NCI-H1417 treated with DMSO at 0.1 percent for 48 hours (cell line): ENCODE measurements at regions not wholly inside any gene's neighbourhood (a gene's known extent, or its start where the extent isn't known, plus 50 kb on each side); places are given as distances from the start of the nearest gene placed in this dataset.
A peak's percentile ranks its signal among the peaks of the same experiment; 100 is the strongest.
"Not testable (repeated sequence)": the region's sequence is repeated elsewhere in the genome, so short reads cannot be mapped to it uniquely, and the experiment has no call there.

Source experiments
- DNase-seq: peaks from one replicate; lab custom pipeline; 2025; lab: John Stamatoyannopoulos, UW

DNA sequence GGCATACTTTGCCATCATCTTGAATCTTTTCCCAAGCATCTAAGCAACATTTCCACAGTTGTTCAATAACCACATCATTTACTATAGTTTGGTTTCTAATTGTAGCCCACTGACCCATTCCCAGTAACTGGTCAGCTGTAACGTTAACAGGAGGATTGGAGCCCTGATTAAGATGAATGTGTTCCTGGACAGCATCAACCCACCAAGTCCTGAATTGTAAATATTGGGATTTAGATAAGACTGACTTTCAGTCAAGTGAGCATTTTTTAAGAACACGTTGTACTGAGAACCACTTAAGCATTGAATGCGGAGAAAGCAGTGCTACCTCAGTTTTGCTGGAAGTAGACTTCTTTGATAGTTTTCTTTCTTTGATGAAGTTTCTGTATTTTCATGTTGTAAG, 53.3 kb upstream of the ARL4D start:
- DNase-seq = not testable (repeated sequence)

DNA sequence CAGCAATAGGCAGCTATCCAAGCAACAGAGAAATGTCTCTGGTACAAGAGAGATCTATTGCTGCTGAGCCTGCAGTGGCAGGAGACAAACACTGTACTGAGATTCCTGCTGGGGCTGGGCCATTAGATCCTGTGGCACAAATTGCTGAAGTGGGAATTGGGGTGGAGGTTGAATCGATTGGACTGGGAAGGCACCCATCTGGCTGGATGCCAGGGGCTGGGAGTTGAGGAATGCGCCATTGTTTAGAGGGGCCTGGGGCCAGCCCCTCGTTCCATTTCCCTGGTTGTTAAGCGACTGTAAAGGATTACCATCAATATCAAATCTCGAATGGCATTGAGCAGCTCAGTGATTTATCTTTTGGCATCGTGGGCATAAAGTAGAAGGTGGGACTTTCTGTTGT, 54.1 kb upstream of the ARL4D start:
- no peak for DNase-seq

DNA sequence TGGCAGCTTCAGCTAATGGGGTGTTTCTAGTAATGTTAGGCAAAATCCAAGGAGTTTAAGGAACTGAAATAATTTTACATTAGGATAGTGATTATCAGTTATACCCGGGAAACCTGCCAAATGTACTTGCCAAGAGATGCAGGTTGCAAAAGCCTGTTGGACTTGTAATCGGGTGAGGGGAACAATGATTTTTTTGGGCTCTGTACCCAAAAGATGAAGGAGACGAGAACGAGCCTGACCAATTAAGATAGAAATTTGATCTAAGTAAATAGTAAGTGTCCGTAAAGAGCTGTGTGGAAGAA, 56.3 kb upstream of the ARL4D start:
- DNase-seq = no peak

DNA sequence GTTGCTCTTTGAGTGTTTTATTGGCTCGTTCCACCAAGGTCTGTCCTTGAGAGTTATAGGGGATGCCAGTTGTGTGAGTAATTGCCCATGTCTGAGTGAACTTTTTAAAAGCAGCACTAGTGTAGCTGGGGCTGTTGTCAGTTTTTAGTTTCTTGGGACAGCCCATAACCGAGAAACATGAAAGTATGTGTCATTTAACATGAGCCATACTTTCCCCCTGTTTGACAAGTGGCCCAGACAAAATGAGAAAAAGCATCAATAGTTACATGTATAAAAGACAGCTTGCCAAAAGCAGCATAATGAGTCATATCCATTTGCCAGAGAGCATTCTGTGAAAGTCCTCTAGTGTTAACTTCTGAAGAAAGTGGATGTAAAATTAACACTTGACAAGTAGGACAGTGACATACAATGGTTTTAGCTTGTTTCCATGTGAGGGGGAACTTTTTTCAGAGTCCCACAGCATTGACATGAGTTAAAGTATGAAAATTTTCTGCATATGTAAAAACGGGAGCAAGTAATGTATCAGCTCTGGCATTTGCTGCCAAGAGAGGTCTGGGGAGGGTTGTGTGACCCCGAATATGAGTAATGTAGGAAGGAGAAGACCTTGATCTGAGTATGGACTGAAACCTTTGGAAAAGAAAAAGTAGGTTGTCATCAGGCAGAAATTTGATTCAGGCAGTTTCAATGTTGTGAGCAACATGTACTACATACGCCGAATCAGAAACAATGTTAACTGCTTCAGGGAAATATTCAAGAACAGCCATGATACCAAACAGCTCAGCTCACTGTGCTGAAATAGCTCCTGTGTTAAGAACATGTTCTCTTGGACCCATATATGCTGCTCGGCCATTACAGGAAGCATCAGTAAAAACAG, 56.8 kb upstream of the ARL4D start:
- no peak for DNase-seq

DNA sequence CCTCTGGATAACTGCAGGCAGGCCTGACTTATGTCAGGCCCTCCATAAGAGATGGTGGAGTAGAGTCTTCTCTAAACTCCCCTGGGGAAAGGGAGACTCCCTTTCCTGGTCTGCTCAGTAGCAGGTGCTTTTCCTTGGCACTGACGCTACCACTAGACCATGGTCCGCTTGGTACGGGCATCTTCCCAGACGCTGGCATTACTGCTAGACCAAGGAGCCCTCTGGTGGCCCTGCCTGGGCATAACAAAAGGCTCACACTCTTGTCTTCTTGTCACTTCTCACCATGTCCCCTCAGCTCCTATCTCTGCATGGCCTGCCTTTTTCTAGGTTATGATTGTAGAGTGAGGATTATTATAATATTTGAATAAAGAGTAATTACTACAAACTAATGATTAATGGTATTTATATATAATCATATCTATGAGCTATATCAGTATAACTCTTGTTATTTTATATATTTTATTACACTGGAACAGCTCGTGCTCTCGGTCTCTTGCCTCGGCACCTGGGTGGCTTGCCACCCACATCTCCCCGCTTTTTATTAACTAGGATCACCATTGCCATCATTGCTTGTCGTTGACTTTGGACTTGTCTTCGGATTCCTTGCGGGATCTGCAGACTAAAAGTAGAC, 59.8 kb upstream of the ARL4D start:
- peak; percentile 39 for DNase-seq

DNA sequence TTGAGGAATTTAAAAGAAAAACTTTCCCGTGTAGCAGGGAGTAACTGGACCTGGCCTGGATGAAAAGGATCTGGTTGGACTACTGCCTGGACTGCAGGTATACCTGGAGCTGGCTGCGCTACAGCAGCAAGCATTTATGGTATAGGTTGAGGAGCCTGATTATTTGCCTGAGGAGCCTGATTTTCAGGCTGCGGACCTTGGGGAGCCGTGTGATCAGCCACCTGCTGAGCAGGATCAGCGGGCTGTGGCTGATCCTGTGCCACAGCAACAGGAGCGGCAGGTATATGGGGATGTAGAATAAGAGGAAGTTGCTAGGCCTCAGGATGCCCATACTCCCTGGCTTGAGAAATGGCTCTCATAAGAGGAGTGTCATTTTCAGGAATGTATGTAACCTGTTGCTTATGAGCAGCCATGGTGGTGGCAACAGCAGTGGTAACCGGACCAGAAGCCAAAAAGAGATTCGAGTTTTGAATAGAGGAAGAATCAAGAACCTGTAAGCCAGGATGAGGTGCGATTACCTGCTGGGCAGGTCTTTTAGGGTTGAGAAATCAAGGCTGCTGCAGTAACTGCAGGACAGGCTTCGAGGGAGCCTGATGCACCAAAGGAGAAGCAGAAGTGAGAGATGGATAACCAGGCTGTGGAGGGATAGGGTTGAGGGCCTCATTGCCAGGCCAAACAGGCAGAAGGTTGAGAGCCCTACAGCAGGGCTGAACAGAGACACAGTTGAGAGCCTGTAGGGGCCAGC, 60.9 kb upstream of the ARL4D start:
- DNase-seq = no peak

DNA sequence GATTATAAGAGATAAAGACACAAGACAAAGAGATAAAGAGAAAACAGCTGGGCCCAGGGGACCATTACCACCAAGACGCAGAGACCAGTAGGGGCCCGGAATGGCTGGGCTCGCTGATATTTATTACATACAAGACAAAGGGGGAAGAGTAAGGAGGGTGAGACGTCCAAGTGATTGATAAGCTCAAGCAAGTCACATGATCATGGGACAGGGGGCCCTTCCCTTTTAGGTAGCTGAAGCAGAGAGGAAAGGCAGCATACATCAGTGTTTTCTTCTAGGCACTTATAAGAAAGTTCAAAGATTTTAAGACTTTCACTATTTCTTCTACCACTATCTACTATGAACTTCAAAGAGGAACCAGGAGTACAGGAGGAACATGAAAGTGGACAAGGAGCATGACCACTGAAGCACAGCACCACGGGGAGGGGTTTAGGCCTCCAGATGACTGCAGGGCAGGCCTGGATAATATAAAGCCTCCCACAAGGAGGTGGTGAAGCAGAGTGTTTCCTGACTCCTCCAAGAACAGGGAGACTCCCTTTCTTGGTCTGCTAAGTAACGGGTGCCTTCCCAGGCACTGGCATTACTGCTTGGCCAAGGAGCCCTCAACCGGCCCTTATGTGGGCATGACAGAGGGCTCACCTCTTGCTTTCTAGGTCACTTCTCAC, 63.9 kb upstream of the ARL4D start:
- DNase-seq = no peak

DNA sequence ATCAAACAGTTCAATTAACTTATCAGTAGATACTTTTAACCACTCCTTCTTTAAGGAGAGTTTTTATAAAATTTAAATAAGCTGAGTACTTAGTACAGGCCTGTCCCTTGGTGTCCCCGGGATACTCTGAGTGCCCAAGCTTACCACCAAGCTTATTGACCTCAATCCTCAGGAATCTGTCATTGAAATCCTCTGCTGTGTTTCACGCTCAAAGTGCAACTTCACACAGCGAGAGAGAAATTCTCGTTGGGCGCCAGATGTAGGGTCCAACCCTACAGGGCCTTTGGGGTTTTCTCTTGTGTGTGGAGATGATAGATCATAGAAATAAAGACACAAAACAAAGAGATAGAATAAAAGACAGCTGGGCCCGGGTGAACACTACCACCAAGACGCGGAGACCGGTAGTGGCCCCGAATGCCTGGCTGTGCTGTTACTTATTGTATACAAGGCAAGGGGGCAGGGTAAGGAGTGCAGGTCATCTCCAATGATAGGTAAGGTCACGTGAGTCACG, 65.3 kb upstream of the ARL4D start:
- DNase-seq = no peak

DNA sequence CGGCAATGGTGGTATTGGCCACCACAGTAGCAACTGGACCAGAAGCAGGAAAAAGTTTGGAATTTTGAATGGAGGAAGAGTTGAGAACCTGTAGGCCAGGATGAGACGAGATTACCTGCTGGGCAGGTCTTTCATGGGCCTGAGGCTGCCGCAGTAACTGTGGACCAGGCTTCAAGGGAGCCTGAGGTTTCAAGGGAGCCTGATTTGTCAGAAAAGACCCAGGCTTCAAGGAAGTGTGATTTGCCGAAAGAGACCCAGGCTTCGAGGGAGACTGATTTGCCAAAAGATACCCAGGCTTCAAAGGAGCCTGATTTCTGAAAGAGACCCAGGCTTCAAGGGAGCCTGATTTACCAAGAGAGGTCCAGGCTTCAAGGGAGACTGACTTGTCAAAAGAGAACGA, 66.6 kb upstream of the ARL4D start:
- DNase-seq = no peak

DNA sequence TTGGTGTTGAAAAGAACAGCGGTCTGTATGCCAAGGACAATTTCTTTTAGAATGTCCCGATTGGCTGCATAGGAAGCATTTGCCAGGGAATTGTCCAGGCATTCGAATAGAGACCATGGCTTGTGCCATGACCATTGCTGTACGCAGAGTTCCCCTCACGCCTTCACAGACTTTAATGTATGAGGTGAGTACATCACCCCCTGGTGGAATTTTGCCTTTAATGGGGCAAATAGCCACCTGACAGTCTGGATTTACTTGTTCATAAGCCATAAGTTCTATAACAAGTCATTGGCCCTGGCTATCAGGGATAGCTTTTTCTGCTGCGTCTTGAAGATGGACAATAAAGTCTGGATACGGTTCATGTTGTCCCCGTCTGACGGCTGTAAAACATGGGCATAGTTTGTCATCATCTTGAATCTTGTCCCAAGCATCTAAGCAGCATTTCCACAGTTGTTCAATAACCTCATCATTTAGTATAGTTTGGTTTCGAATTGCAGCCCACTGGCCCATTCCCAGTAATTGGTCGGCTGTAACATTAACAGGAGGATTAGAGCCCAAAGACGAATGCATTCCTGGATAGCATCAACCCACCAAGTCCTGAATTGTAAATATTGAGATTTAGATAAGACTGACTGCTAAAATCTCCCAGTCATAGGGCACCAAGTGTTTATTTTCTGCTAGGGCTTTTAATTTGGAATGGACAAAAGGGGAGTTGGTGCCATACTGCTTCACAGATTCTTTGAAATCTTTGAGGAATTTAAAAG, 67.7 kb upstream of the ARL4D start:
- no peak for DNase-seq

DNA sequence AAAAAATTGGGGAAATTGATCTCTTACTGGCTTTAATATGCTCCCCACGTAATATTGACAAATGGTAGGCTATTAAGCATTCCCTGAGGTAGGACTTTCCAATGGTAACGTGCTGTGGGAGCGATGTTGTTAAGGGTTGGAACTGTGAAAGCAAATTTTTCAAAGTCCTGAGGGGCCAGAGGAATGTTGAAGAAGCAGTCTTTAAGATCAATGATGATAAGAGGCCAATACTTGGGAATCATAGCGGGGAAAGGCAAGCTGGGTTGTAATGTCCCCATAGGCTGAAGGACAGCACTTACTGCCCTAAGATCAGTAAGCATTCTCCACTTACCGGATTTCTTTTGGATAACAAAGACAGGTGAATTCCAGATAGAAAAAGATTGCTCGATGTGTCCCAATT, 69.6 kb upstream of the ARL4D start:
- no peak for DNase-seq

DNA sequence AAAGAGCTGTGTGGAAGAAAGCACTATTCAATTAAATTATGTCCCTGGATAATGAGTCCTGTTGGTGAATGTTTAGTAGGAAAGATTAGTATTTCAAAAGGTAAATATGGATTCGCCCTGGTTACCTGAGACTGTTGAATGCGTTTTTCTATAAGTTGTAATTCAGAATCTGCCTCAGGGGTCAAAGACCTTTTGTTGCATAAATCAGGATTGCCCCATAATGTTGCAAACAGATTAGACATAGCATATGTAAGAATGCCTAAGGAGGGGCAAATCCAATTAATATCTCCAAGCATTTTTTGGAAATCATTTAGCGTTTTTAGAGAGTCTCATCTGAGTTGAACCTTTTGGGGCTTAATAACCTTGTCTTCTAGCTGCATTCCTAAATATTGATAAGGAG, 70.1 kb upstream of the ARL4D start:
- no peak for DNase-seq

DNA sequence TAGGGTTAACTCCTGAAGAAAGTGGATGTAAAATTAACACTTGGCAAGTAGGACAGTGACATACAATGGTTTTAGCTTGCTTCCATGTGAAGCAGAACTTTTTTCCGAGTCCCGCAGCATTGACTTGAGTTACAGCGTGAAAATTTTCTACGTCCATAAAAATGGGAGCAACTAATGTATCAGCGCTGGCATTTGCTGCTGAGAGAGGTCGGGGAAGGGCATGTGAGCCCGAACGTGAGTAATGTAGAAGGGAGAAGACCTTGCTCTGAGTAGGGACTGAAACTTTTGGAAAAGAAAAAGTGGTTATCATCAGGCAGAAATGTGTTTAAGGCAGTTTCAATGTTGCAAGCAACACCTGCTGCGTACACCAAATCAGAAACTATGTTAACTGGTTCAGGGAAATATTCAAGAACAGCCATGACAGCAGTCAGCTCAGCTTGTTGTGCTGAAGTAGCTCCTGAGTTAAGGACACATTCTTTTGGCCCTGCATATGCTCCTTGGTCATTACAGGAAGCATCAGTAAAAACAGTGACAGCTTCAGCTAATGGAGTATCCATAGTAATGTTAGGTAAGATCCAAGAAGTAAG, 70.9 kb upstream of the ARL4D start:
- no peak for DNase-seq

DNA sequence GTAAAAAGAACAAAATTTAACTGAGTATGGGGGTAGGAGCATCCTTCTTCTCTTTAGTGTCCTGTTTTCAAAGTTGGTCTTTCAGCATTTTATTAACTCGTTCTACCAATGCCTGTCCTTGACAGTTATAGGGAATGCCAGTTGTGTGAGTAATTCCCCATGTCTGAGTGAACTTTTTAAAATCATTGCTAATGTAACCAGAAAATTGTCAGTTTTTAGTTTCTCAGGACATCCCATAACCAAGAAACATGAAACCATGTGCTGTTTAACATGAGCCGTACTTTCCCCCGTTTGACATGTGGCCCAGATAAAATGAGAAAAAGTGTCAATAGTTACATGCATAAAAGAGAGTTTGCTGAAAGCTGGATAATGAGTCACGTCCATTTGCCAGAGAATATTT, 71.4 kb upstream of the ARL4D start:
- DNase-seq = no peak

DNA sequence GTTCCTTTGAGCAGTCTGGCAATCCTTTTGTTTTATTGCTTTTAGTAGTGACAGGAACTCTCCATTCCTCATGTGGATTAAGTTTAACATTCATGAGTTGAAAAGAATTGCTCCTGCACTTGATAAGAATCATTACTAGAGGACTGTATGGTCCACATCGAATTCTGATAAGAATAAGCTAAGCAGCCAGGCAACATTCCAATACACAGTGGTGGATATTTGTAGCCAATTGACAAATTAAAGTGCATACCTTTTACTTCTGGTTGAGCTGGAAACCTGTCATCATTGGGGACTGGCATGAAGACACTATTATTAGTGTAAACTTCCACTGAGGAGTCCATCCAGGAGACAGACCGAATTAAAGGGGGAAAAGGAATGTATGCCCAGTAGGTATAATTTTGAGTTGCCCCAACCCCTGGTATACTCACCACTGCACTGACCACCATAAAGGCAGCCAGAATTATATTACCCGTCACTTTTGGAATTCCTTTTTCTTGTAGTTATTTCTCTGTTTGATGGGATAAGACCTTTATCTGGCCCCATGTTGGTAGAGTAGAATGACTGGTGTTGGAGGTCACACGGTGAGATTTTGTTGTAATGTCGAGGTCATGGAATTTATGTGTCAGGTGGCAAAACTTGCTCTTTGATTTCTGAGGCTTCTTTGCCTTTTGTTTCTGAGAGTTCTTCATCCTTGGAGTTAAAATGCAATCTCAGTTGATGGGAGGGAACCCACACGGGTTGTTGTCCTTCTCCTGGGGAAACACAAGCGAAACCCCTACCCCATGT, 72.1 kb upstream of the ARL4D start:
- no peak for DNase-seq

DNA sequence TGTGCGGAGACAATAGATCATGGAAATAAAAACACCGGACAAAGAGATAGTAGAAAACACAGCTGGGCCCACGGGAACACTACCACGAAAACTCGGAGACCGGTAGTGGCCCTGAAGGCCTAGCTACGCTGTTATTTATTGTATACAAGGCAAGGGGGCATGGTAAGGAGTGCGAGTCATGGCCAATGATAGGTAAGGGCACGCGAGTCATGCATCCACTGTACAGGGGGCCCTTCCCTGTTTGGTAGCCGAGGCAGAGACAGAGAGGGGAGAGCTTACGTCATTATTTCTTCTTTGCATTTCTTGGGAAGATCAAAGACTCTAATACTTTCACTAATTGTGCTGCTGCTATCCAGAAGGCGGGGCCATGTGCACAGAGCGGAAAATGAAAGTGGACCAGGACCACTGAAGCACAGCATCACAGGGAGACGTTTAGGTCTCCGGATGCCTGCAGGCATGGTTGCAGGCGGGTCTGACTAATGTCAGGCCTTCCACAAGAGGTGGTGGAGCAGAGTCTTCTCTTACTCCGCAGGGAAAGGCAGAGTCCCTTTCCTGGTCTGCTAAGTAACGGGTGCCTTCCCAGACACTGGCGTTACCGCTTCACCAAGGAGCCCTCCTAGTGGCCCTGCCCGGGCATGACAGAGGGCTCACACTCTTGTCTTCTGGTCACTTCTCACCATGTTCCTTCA, 74.4 kb upstream of the ARL4D start:
- DNase-seq = no peak

DNA sequence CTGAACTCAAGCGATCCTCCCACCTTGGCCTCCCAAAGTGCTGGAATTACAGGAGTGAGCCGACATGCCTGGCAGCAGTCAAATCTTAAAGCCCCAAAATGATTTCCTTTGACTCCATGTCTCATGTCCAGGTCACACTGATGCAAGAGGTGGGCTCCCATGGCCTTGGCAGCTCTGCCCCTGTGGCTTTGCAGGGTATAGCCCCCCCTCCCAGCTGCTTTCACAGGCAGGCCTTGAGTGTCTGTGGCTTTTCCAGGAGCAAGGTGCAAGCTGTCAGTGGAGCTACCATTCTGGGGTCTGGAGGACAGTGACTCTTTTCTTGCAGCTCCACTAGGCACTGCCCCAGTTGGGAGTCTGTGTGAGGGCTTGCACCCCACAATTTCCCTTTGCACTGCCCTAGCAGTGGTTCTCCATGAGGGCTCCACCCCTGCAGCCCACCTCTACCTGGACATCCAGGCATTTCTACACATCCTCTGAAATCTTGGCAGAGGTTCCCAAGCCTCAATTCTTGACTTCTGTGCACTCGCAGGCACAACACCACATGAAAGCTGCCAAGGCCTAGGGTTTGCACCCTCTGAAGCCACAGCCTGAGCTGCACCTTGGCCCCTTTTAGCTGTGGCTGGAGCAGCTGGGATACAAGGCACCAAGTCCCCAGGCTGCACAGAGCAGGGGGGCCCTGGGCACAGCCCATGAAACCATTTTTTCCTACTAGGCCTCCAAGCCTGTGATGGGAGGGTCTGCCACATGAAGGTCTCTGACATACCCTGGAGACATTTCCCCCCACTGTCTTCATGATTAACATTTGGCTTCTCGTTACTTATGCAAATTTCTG, 79.3 kb upstream of the ARL4D start:
- DNase-seq = no peak

DNA sequence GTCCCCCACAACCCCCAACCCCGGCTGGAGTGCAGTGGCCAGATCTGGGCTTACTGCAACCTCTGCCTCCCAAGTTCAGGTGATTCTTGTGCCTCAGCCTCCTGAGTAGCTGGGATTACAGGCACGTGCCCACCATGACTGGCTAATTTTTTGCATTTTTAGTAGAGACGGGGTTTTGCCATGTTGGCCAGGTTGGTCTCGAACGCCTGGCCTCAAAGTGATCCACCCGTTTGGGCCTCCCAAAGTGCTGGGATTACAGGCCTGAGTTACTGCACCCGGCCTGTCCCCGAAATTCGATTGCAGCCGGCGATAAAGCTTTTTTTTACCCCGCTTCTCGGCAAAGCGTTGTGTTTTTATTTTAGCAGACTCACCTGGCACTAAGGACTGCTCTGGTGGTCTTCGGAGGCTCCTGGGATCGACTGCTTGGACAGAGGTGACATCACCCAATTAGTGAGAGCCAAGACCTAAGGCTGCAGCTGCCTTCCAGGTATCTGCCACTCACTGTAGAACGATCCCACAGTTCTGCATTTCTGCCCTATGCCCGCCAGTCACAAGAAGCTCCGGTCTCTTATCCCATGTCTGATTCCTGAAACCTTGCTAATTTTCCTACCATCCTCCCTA, 82.2 kb upstream of the ARL4D start:
- no peak for DNase-seq
